Esophagus muscularis mucosa (tissue), 4 donors: ENCODE measurements at regions not wholly inside any gene's neighbourhood (a gene's known extent, or its start where the extent isn't known, plus 50 kb on each side); places are given as distances from the start of the nearest gene placed in this dataset.

Experiments
- DNase-seq: peaks from one replicate; pipeline ENCODE4 v3.0.0-alpha.2; 2017; ENCODE audit errors: extremely low spot score
- H3K27ac ChIP-seq, 4 donors: fragments of 200-600 bp; sonication (generic); replicated peaks in 1 of 4; 1 replicate in 3 of 4; 2 replicates in 1 of 4; pipeline ENCODE4 v1.5.1; 2016 to 2019; ENCODE audit warnings: mild to moderate bottlenecking in 1 of 4
- H3K27me3 ChIP-seq, 4 donors: fragments of 200-600 bp; sonication (generic); one replicate each; pipeline versions ENCODE4 v1.5.1 to v1.6.0; 2016 to 2019
- H3K36me3 ChIP-seq, 4 donors: fragments of 200-600 bp; sonication (generic); one replicate each; pipeline ENCODE4 v1.5.1; 2016 to 2019
- H3K4me1 ChIP-seq, 4 donors: fragments of 200-600 bp; sonication (generic); one replicate each; pipeline ENCODE4 v1.5.1; 2016 to 2019
- H3K4me3 ChIP-seq, 4 donors: fragments of 200-600 bp; sonication (generic); 1 replicate in 2 of 4; 2 replicates in 2 of 4; pipeline ENCODE4 v1.5.1; 2016 to 2019; ENCODE audit warnings: mild to moderate bottlenecking in 4 of 4, moderate library complexity in 1 of 4
- H3K9me3 ChIP-seq, 4 donors: fragments of 200-600 bp; sonication (generic); 1 replicate in 3 of 4; 2 replicates in 1 of 4; pipeline ENCODE4 v1.5.1; 2016 to 2019
- EP300 ChIP-seq: sonication (generic); formaldehyde crosslinking; IDR thresholded peaks from one replicate; pipeline ENCODE4 v1.6.1; 2017; ENCODE audit warnings: antibody characterized with exemption
- POLR2A ChIP-seq: fragments of 450-650 bp; IDR thresholded peaks from one replicate; pipeline ENCODE4 v1.6.1; 2017; ENCODE audit warnings: antibody characterized with exemption, moderate library complexity, mild to moderate bottlenecking, low read depth
- POLR2AphosphoS5 ChIP-seq, 2 donors: sonication (generic); formaldehyde crosslinking; IDR thresholded peaks; one replicate each; pipeline ENCODE4 v1.6.1; 2017; ENCODE audit warnings: antibody characterized with exemption in 2 of 2
- WGBS: methylation state at CpG from one replicate; pipeline ENCODE4 v1.1.5; 2018; 5-methylcytosine and 5-hydroxymethylcytosine counted together
- intact Hi-C: fragments of 100-400 bp; cut with DNase I; formaldehyde crosslinking; loops from one replicate; pipeline ENCODE4 v1.15.1; 2023
- TF ChIP-seq, protein P1 (sequence below), 3 experiments: fragments of 200-600 bp in 2 of 3; fragments of 450-650 bp in 1 of 3; sonication (generic) in 2 of 3; IDR thresholded peaks; one replicate each; pipeline ENCODE4 v1.5.1; 2017 to 2019; ENCODE audit warnings: antibody characterized with exemption in 3 of 3, mild to moderate bottlenecking in 2 of 3, moderate library complexity in 1 of 3

DNA sequence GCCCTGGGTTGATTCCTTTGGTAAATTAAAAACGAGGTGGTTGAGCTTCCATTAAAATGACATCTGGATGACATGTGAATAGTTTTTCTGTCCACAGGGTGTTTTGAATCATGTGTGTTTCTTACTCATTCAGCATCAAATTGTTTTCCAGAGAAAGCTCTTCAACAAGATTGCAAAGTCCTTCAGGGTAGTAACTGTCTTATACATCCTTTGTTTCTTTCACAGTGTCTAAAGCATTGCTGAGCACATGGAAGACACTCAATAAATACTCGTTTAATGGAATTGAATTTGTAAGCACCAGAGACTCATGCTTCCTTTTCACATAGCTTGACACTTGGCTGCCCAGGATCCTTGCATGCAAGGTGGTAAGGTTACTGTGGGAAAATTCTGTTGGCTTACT lies 223.1 kb upstream of the CNTN6 start:
- Histone ChIP-seq H3K9me3 (no peaks in the 10 kb centered on the region), H3K27ac (no peak overlapping the region), H3K27me3 (no peaks in the 10 kb centered on the region), H3K36me3 (no peaks in the 10 kb centered on the region), H3K4me3 (no peak overlapping the region), H3K4me1 (no peaks in the 10 kb centered on the region)
- WGBS: 48% methylated on average over 2 of the region's 2 CpGs
- DNase-seq: no peak
- TF ChIP-seq, protein P1, sequence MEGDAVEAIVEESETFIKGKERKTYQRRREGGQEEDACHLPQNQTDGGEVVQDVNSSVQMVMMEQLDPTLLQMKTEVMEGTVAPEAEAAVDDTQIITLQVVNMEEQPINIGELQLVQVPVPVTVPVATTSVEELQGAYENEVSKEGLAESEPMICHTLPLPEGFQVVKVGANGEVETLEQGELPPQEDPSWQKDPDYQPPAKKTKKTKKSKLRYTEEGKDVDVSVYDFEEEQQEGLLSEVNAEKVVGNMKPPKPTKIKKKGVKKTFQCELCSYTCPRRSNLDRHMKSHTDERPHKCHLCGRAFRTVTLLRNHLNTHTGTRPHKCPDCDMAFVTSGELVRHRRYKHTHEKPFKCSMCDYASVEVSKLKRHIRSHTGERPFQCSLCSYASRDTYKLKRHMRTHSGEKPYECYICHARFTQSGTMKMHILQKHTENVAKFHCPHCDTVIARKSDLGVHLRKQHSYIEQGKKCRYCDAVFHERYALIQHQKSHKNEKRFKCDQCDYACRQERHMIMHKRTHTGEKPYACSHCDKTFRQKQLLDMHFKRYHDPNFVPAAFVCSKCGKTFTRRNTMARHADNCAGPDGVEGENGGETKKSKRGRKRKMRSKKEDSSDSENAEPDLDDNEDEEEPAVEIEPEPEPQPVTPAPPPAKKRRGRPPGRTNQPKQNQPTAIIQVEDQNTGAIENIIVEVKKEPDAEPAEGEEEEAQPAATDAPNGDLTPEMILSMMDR (IDR thresholded peaks at IDR 0.05): no peak
- TF ChIP-seq POLR2AphosphoS5 (IDR thresholded peaks at IDR 0.05) (no peak), POLR2A (no peak), EP300 (no peak)
- intact Hi-C loops: no loop called here

DNA sequence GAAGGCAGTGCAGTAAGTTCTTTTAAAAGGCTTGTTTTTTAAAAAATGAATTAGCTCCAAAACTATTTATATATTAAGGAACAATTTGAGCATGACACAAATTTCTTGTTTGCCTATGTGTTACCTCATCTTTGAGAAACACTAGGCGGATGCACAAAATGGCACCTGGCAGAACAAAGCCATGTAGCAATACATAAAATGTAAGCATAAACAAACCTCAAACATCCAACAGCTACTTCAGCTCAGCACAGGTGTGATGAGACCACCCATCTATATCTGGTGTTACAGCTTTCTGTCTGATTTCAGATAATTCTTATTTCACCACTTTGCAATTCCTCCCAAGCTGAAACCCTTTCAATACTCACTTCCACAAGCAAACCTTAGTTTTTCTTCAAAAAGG lies 221.2 kb upstream of the CNTN6 start:
- DNase-seq: no peak
- TF ChIP-seq EP300: no peak
- TF ChIP-seq POLR2A: no peak
- TF ChIP-seq POLR2AphosphoS5 (IDR thresholded peaks at IDR 0.05): no peak
- TF ChIP-seq, protein P1 (IDR thresholded peaks at IDR 0.05): no peak
- no peak overlapping the region for H3K27ac ChIP-seq
- H3K36me3 ChIP-seq: no peaks in the 10 kb centered on the region
- H3K9me3 ChIP-seq: no peaks in the 10 kb centered on the region
- H3K4me3 ChIP-seq: no peak overlapping the region
- WGBS: 90% methylated on average over 1 of the region's 1 CpG
- intact Hi-C loops: no loop called here
- H3K27me3 ChIP-seq: no peaks in the 10 kb centered on the region
- H3K4me1 ChIP-seq: no peaks in the 10 kb centered on the region

DNA sequence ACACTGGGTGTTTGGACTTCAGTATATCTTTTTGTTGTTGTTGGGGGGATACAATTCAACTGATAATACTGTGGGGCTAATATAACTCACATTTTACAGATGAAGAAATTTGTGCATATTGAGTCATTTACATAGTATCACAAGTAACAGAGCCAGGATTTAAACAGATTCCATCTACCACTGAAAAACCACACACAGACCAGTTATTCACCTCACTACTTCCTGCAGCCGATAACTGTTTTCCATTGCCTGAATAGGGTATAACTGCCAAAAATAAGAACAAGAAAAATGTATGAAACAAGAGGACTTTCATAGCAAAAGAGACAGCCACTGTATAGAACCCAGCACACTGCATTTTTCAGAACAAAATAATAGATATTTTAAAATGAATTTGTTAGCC lies 215.8 kb upstream of the CNTN6 start:
- TF ChIP-seq EP300 (no peak), POLR2AphosphoS5 (IDR thresholded peaks at IDR 0.05) (no peak), POLR2A (no peak)
- TF ChIP-seq, protein P1 (IDR thresholded peaks at IDR 0.05): no peak
- Histone ChIP-seq H3K9me3 (no peaks in the 10 kb centered on the region), H3K4me1 (no peaks in the 10 kb centered on the region), H3K36me3 (no peaks in the 10 kb centered on the region), H3K27me3 (no peaks in the 10 kb centered on the region), H3K27ac (no peak overlapping the region), H3K4me3 (no peak overlapping the region)
- intact Hi-C loops: no loop called here
- DNase-seq: no peak
- WGBS: 69% methylated on average over 1 of the region's 1 CpG

DNA sequence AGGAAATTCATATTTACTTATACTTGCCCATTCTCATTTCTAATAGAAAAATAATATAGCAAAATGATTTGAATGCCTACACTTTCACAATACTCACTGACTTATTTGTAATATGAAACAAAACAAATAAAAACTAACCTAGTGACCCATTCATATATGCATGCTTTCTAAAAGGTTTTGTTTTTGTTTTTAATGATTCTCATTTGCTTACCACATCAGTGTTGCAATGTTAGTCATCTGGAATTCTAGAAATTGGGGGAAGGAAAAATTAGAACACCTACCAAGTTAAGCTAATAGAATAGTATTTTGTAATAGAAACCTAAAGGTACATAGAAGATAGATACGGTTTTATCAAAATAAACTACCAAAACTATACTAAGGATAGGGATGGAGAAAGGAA lies 214.1 kb upstream of the CNTN6 start:
- no peak for DNase-seq
- 94% methylated on average over 1 of the region's 1 CpG for WGBS
- no peaks in the 10 kb centered on the region for H3K4me1 ChIP-seq
- intact Hi-C loops: no loop called here
- no peak for TF ChIP-seq POLR2AphosphoS5 (IDR thresholded peaks at IDR 0.05)
- TF ChIP-seq, protein P1 (IDR thresholded peaks at IDR 0.05): no peak
- no peak for TF ChIP-seq EP300
- TF ChIP-seq POLR2A: no peak
- H3K4me3 ChIP-seq: no peak overlapping the region
- no peak overlapping the region for H3K27ac ChIP-seq
- H3K27me3 ChIP-seq: no peaks in the 10 kb centered on the region
- no peaks in the 10 kb centered on the region for H3K36me3 ChIP-seq
- H3K9me3 ChIP-seq: no peaks in the 10 kb centered on the region

DNA sequence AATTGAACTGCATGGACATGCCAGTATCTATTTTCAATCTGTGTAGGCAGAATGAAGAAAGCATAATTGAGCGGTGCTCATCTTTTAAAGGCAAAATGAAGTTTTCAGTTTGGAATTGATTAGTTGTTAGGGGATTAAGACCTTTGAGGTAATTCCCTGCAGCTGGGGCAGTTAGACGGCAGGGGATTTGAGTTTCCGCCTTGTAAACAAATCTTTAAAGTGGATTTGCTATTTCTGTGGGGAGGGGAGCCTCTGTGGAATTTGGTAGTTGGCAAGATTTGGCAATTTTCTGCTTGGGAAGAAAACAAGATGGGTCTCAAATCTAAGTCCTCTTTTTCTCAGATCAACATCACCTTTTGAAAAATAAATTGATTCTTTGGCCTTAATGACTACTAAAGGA lies 212.5 kb upstream of the CNTN6 start:
- TF ChIP-seq, protein P1 (IDR thresholded peaks at IDR 0.05): no peak
- TF ChIP-seq POLR2A (no peak), EP300 (no peak), POLR2AphosphoS5 (IDR thresholded peaks at IDR 0.05) (no peak)
- Histone ChIP-seq H3K4me1 (no peaks in the 10 kb centered on the region), H3K4me3 (no peak overlapping the region), H3K9me3 (no peaks in the 10 kb centered on the region), H3K27me3 (no peaks in the 10 kb centered on the region), H3K36me3 (no peaks in the 10 kb centered on the region), H3K27ac (no peak overlapping the region)
- DNase-seq: no peak
- 72% methylated on average over 3 of the region's 3 CpGs for WGBS
- intact Hi-C loops: no loop called here
